ENCODE measurements at regions not wholly inside any gene's neighbourhood (a gene's known extent, or its start where the extent isn't known, plus 50 kb on each side); places are given as distances from the start of the nearest gene placed in this dataset.
"Not testable (repeated sequence)": the region's sequence is repeated elsewhere in the genome, so short reads cannot be mapped to it uniquely, and the experiment has no call there.

DNA sequence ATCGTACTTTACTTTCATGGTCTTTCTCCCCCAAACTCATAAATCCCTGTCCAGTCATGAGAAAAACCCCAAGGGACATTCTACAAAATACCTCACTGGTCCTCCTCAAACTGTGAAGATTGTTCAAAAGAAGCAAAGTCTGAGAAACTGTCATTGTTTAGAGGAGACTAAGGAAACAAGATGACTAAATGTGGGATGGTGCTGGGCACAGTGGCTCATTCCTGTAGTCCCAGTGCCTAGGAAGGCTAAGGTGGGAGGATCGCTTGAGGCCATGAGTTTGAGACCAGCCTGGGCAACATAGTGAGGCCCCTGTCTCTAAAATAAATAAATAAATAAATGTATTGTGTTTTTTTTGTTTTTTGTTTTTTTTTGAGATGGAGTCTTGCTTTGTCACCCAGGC is 74.2 kb upstream of the SCAF11 start:
- Histone ChIP-seq H3K27me3 (no peaks in the 10 kb centered on the region), H3K9me3 (peaks cover 0 to 13% (median 5%) of the 10 kb centered on the region in 4 donors), H3K27ac (replicated peaks in 1 of 4) (no peak overlapping the region), H3K36me3 (no peaks in the 10 kb centered on the region), H3K4me1 (no peaks in the 10 kb centered on the region), H3K4me3 (no peak overlapping the region)
- intact Hi-C loops (cut with DNase I) = no loop called here
- no peak for DNase-seq (ENCODE audit: extremely low spot score)
- TF ChIP-seq, protein P1, sequence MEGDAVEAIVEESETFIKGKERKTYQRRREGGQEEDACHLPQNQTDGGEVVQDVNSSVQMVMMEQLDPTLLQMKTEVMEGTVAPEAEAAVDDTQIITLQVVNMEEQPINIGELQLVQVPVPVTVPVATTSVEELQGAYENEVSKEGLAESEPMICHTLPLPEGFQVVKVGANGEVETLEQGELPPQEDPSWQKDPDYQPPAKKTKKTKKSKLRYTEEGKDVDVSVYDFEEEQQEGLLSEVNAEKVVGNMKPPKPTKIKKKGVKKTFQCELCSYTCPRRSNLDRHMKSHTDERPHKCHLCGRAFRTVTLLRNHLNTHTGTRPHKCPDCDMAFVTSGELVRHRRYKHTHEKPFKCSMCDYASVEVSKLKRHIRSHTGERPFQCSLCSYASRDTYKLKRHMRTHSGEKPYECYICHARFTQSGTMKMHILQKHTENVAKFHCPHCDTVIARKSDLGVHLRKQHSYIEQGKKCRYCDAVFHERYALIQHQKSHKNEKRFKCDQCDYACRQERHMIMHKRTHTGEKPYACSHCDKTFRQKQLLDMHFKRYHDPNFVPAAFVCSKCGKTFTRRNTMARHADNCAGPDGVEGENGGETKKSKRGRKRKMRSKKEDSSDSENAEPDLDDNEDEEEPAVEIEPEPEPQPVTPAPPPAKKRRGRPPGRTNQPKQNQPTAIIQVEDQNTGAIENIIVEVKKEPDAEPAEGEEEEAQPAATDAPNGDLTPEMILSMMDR (IDR thresholded peaks at IDR 0.05) = no peak
- TF ChIP-seq EP300 (IDR thresholded peaks at IDR 0.05) = no peak
- TF ChIP-seq POLR2AphosphoS5 (IDR thresholded peaks at IDR 0.05) = no peak
- no peak for TF ChIP-seq POLR2A (IDR thresholded peaks at IDR 0.05; ENCODE audit: low read depth)
- 90% methylated on average over 2 of the region's 2 CpGs for WGBS

DNA sequence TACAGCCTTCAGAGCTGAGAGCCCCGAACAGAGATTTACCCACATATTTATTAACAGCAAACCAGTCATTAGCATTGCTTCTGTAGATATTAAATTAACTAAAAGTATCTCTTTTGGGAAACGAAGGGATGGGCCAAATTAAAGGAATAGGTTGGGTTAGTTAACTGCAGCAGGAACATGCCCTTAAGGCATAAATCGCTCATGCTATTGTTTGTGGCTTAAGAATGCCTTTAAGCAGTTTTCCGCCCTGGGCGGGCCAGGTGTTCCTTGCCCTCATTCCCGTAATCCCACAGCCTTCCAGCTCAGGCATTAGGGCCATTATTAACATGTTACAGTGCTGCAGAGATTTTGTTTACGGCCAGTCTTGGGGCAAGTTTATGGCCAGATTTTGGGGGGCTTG is 68.3 kb upstream of the SCAF11 start:
- WGBS = 80% methylated on average over 7 of the region's 7 CpGs
- H3K27ac ChIP-seq (replicated peaks in 1 of 4); intact Hi-C loops (cut with DNase I); H3K4me3 ChIP-seq; H3K4me1 ChIP-seq; H3K27me3 ChIP-seq; DNase-seq (ENCODE audit: extremely low spot score); H3K36me3 ChIP-seq: not testable (repeated sequence)
- peaks cover 0 to 34% (median 15%) of the 10 kb centered on the region in 4 donors for H3K9me3 ChIP-seq

DNA sequence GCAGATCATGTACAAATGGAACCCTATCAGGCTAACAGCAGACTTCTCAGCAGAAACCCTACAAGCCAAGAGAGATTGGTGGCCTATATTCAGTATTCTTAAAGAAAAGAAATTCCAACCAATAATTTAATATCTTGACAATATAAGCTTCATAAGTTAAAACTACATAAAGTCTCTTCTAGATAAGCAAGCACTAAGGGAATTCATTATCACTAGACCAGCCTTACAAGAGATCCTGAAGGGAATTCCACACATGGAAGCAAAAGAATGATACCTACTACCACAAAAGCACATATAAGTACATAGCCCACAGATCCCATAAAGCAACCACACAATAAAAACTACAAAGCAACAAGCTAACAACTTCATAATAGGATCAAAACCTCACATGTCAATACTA is 60.4 kb upstream of the SCAF11 start:
- H3K27ac ChIP-seq (replicated peaks in 1 of 4) = no peak overlapping the region
- no peak overlapping the region for H3K4me3 ChIP-seq
- DNase-seq (ENCODE audit: extremely low spot score) = no peak
- H3K27me3 ChIP-seq = no peaks in the 10 kb centered on the region
- TF ChIP-seq POLR2A (IDR thresholded peaks at IDR 0.05; ENCODE audit: low read depth) (no peak), POLR2AphosphoS5 (IDR thresholded peaks at IDR 0.05) (no peak), EP300 (IDR thresholded peaks at IDR 0.05) (no peak)
- TF ChIP-seq, protein P1 (IDR thresholded peaks at IDR 0.05) = no peak
- H3K4me1 ChIP-seq = no peaks in the 10 kb centered on the region
- intact Hi-C loops (cut with DNase I) = no loop called here
- H3K9me3 ChIP-seq = peaks cover 0 to 54% (median 38%) of the 10 kb centered on the region in 4 donors
- peaks cover 0 to 4% (median 0%) of the 10 kb centered on the region in 4 donors for H3K36me3 ChIP-seq

- Histone ChIP-seq H3K4me1 (no peaks in the 10 kb centered on the region), H3K36me3 (peaks cover 0 to 4% (median 0%) of the 10 kb centered on the region in 4 donors), H3K27me3 (no peaks in the 10 kb centered on the region), H3K27ac (replicated peaks in 1 of 4) (no peak overlapping the region), H3K4me3 (no peak overlapping the region), H3K9me3 (peaks cover 0 to 50% (median 44%) of the 10 kb centered on the region in 4 donors)
- WGBS = 70% methylated on average over 2 of the region's 2 CpGs
- intact Hi-C loops (cut with DNase I) = no loop called here
- DNase-seq (ENCODE audit: extremely low spot score) = no peak
- TF ChIP-seq POLR2AphosphoS5 (IDR thresholded peaks at IDR 0.05) = no peak
Observed at GRCh38 chr12:46049665-46050064, 59.3 kb upstream of the SCAF11 start.

DNA sequence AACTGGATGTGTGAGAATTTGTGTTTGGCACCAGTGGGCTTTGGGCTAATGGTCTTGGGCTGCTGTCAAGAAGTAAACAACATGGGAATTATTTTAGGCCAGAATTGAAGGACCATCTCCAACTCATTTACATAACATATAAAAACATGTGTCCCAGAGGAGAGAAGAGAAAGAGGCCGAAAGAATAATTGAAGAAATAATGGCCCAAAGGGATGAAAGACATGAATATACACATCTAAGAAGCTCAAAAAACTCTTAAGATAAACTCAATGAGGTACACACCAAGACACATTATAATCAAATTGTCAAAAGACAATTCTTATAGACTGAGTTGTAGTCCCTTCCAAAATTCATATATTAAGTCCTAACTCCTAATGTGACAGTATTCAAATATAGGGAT is 56.1 kb upstream of the SCAF11 start:
- Histone ChIP-seq H3K27ac (replicated peaks in 1 of 4) (no peak overlapping the region), H3K27me3 (no peaks in the 10 kb centered on the region), H3K9me3 (peaks cover 0 to 46% (median 43%) of the 10 kb centered on the region in 4 donors), H3K36me3 (peaks cover 0 to 4% (median 0%) of the 10 kb centered on the region in 4 donors), H3K4me1 (no peaks in the 10 kb centered on the region), H3K4me3 (no peak overlapping the region)
- WGBS = 100% methylated on average over 1 of the region's 1 CpG
- TF ChIP-seq POLR2A (IDR thresholded peaks at IDR 0.05; ENCODE audit: low read depth) (no peak), POLR2AphosphoS5 (IDR thresholded peaks at IDR 0.05) (no peak), EP300 (IDR thresholded peaks at IDR 0.05) (no peak)
- TF ChIP-seq, protein P1 (IDR thresholded peaks at IDR 0.05) = no peak
- DNase-seq (ENCODE audit: extremely low spot score) = no peak
- intact Hi-C loops (cut with DNase I) = no loop called here

GRCh38 chr12:46043972-46044520 is 53.7 kb upstream of the SCAF11 start:
- no peak overlapping the region for H3K27ac ChIP-seq (replicated peaks in 1 of 4)
- WGBS = 33% methylated on average over 1 of the region's 1 CpG
- no peaks in the 10 kb centered on the region for H3K36me3 ChIP-seq
- TF ChIP-seq EP300 (IDR thresholded peaks at IDR 0.05) = no peak
- TF ChIP-seq POLR2A (IDR thresholded peaks at IDR 0.05; ENCODE audit: low read depth) = no peak
- no peak for TF ChIP-seq POLR2AphosphoS5 (IDR thresholded peaks at IDR 0.05)
- TF ChIP-seq, protein P1 (IDR thresholded peaks at IDR 0.05) = no peak
- no peak for DNase-seq (ENCODE audit: extremely low spot score)
- H3K9me3 ChIP-seq = peaks cover 0 to 30% (median 26%) of the 10 kb centered on the region in 4 donors
- intact Hi-C loops (cut with DNase I) = no loop called here
- H3K4me1 ChIP-seq = no peaks in the 10 kb centered on the region
- no peaks in the 10 kb centered on the region for H3K27me3 ChIP-seq
- H3K4me3 ChIP-seq = no peak overlapping the region

Measured in esophagus muscularis mucosa (tissue), 4 donors.